ENCODE measurements at regions not wholly inside any gene's neighbourhood (a gene's known extent, or its start where the extent isn't known, plus 50 kb on each side); places are given as distances from the start of the nearest gene placed in this dataset.

- no peak for TF ChIP-seq CTCF (IDR thresholded peaks at IDR 0.05)
Observed at GRCh38 chr2:37460896-37461229, 116.4 kb downstream of the QPCT start (continued).

GRCh38 chr2:37464067-37464466 is 119.6 kb downstream of the QPCT start:
- H3K4me2 ChIP-seq = no peak overlapping the region
- ATAC-seq = no peak
- no peak for FAIRE-seq
- POLR2A ChIA-PET = no interaction called here
- WGBS (ENCODE audit: missing lambda C conversion rate) = 56% methylated on average over 2 of the region's 2 CpGs
- TF ChIP-seq ZC3H11A (IDR thresholded peaks at IDR 0.05) = no peak
- no peak for TF ChIP-seq HES2 (IDR thresholded peaks at IDR 0.05)
- TF ChIP-seq JUN (IDR thresholded peaks at IDR 0.05) = no peak
- no peak for TF ChIP-seq ZNF302 (CRISPR knock-in tag; IDR thresholded peaks at IDR 0.05)
- TF ChIP-seq NPAS2 (CRISPR knock-in tag; IDR thresholded peaks at IDR 0.05; ENCODE audit: borderline replicate concordance) = no peak
- no peak for TF ChIP-seq MYC (IDR thresholded peaks at IDR 0.05; ENCODE audit: borderline replicate concordance, low read length)
- no peak for TF ChIP-seq ZFP36 (IDR thresholded peaks at IDR 0.05; ENCODE audit: borderline replicate concordance, partially characterized antibody)
- no peak for TF ChIP-seq E2F6 (IDR thresholded peaks at IDR 0.05; ENCODE audit: borderline replicate concordance, low read depth)
- TF ChIP-seq PHF8 (IDR thresholded peaks at IDR 0.05; ENCODE audit: borderline replicate concordance, low read depth) = no peak
- TF ChIP-seq NFE2L2 (conservative IDR thresholded peaks at IDR 0.05; ENCODE audit: low read length) = no peak
- TF ChIP-seq JUNB (IDR thresholded peaks at IDR 0.05) = no peak
- TF ChIP-seq ZSCAN20 (CRISPR knock-in tag; IDR thresholded peaks at IDR 0.05) = no peak
- TF ChIP-seq EP300 (IDR thresholded peaks at IDR 0.05) = no peak
- no peak for TF ChIP-seq EHF (CRISPR knock-in tag; IDR thresholded peaks at IDR 0.05)
- TF ChIP-seq MAZ (IDR thresholded peaks at IDR 0.05; ENCODE audit: borderline replicate concordance, low read depth, low read length) = no peak
- TF ChIP-seq EHMT2 (IDR thresholded peaks at IDR 0.05; ENCODE audit: low read depth) = no peak
- TF ChIP-seq HOXB5 (CRISPR knock-in tag; IDR thresholded peaks at IDR 0.05) = no peak
- no peak for TF ChIP-seq NR3C1 (IDR thresholded peaks at IDR 0.05)
- no peaks in the 10 kb centered on the region for H3K4me1 ChIP-seq
- CTCF ChIA-PET = interaction anchor here (1.2 kb wide), 1 partner anchor 49 kb away, joined by 3 read pairs; no protein-coding TSS in a partner anchor
- no peak for DNase-seq (ENCODE audit: low read depth in 1 of 2, low spot score in 1 of 2)
- no peak overlapping the region for H3K27ac ChIP-seq
- no peak overlapping the region for H3K4me3 ChIP-seq
- no peaks in the 10 kb centered on the region for H3K9me3 ChIP-seq

GRCh38 chr2:37466533-37467222 is 122.2 kb downstream of the QPCT start:
- DNase-seq (ENCODE audit: low read depth in 1 of 2, low spot score in 1 of 2) (no peak), ATAC-seq (no peak), FAIRE-seq (no peak)
- WGBS (ENCODE audit: missing lambda C conversion rate) = 4% methylated on average over 1 of the region's 1 CpG
- ChIA-PET CTCF (interaction anchor here (1.1 to 1.5 kb wide), 3 partner anchors 10 to 70 kb away, joined by 3 to 5 read pairs (median 4); no protein-coding TSS in a partner anchor), POLR2A (no interaction called here)
- no peak overlapping the region for H3K4me3 ChIP-seq
- no peaks in the 10 kb centered on the region for H3K4me1 ChIP-seq
- H3K27ac ChIP-seq = no peak overlapping the region
- H3K9me3 ChIP-seq = no peaks in the 10 kb centered on the region
- no peak overlapping the region for H3K4me2 ChIP-seq
- TF ChIP-seq JUNB (IDR thresholded peaks at IDR 0.05) = no peak
- no peak for TF ChIP-seq ZFP36 (IDR thresholded peaks at IDR 0.05; ENCODE audit: borderline replicate concordance, partially characterized antibody)
- no peak for TF ChIP-seq NFE2L2 (conservative IDR thresholded peaks at IDR 0.05; ENCODE audit: low read length)
- no peak for TF ChIP-seq MAZ (IDR thresholded peaks at IDR 0.05; ENCODE audit: borderline replicate concordance, low read depth, low read length)
- no peak for TF ChIP-seq CTCF (IDR thresholded peaks at IDR 0.05)
- TF ChIP-seq NPAS2 (CRISPR knock-in tag; IDR thresholded peaks at IDR 0.05; ENCODE audit: borderline replicate concordance) = no peak
- TF ChIP-seq EHMT2 (IDR thresholded peaks at IDR 0.05; ENCODE audit: low read depth) = no peak
- no peak for TF ChIP-seq MAX (IDR thresholded peaks at IDR 0.05)
- TF ChIP-seq MAFK (IDR thresholded peaks at IDR 0.05; ENCODE audit: partially characterized antibody) = no peak
- TF ChIP-seq E2F6 (IDR thresholded peaks at IDR 0.05; ENCODE audit: borderline replicate concordance, low read depth) = no peak
- no peak for TF ChIP-seq PHF8 (IDR thresholded peaks at IDR 0.05; ENCODE audit: borderline replicate concordance, low read depth)
- no peak for TF ChIP-seq MYC (IDR thresholded peaks at IDR 0.05; ENCODE audit: borderline replicate concordance, low read length)
- TF ChIP-seq JUN (IDR thresholded peaks at IDR 0.05) = no peak
- TF ChIP-seq FOXS1 (CRISPR knock-in tag; IDR thresholded peaks at IDR 0.05) = no peak
- no peak for TF ChIP-seq KDM5A (IDR thresholded peaks at IDR 0.05)
- no peak for TF ChIP-seq TFCP2L1 (CRISPR knock-in tag; IDR thresholded peaks at IDR 0.05)
- TF ChIP-seq CEBPB (IDR thresholded peaks at IDR 0.05) = no peak
- TF ChIP-seq USF2 (IDR thresholded peaks at IDR 0.05) = no peak
- TF ChIP-seq RNF2 (IDR thresholded peaks at IDR 0.05; ENCODE audit: borderline replicate concordance, low read depth) = no peak

All from A549 (cell line).